NCI-H2081 treated with DMSO at 0.1 percent for 48 hours (cell line): ENCODE measurements at regions not wholly inside any gene's neighbourhood (a gene's known extent, or its start where the extent isn't known, plus 50 kb on each side); places are given as distances from the start of the nearest gene placed in this dataset.

Experiments used
- DNase-seq: peaks from one replicate; lab custom pipeline; 2025; lab: John Stamatoyannopoulos, UW

DNA sequence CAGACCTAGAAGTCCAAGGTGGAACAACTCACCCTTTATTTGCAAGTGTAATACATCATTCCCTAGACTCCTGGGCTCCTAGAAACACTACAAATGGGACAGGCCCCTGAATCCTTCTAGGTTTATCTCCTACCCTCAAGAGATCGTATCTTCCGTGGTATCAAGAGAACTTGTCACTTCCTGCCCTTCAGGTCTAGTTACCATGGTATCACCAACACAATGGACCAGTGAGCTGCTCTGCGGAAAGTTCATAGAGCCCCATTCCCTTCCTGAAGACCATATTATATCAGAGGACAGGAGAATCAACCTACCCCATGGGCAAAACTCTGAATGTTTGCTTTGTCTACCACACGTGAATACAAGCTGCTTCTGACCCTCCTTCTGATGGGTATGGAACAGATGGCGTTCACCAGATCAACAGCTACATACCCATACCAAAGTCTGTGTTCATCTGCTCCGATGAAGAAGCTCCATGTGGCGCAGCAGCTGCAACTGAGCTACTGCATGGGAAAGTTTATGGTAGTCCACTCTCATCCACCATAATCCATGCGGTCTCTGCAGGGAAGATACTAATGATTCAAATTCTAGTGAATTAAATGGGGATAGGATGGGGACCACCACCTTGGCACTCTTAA lies 84.6 kb upstream of the KLF13 start:
- DNase-seq, result no peak

DNA sequence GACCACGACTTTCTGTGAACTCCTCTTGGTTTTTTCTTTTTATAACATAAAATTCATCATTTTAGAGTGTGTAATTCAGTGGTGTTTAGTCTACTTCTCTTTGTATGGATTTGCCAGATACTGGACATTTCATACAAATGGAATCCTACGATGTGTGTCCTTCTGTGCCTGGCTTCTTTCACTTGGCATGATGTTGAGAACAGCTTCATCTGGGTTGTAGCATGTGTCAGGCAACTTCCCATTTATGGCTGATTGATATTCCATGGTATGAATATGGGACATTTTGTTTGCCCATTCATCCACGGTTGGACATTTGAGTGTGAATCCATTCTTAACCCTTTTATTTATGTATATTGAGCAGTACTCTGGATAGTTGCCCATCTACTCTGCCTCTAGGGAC lies 82.7 kb upstream of the KLF13 start:
- DNase-seq, result no peak

DNA sequence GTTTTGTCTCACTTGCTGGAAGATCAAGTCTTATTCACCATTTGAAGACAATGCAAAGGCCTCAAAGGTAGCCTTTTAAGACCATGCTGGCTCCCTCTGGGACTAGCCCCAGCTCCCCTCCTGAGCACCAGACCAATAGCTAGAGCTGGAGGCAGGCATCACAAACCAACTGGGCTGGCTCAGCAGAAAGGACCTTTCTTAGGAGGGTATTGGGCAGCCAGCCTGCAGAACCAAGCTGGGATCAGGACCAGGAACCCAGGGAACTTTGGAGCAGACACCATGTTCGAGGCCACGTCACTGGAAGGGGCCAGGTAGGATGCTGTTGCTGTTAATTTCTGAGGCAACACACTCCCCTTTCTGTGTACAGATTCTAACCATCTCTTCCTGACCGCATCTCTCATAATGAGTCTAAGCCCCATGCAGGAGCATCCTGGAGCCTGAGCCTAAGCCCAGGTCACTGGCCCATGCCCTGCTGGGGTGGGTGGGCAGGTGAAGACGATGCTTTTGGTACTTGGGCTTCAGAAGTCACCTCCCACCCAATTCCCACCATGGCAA lies 81.4 kb upstream of the KLF13 start:
- no peak for DNase-seq

DNA sequence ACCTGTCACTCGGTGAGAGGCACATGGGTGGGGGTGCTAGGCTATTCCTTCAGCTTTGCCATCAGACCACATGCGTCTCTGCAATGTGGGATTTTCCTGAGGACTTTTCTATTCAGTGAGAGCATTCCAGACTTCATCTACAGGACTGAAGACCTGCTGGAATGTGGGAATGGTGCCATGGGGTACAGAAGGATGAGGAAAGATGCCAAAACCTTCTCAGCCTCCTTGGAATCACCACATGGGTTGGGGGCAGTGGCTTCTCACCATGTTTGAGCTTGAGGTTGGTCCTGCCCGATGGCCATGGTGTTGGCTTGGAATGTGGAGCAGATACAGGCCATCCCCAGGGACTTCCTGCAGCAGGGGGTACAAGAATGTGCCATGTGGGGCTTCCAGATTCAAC lies 80.9 kb upstream of the KLF13 start:
- no peak for DNase-seq

DNA sequence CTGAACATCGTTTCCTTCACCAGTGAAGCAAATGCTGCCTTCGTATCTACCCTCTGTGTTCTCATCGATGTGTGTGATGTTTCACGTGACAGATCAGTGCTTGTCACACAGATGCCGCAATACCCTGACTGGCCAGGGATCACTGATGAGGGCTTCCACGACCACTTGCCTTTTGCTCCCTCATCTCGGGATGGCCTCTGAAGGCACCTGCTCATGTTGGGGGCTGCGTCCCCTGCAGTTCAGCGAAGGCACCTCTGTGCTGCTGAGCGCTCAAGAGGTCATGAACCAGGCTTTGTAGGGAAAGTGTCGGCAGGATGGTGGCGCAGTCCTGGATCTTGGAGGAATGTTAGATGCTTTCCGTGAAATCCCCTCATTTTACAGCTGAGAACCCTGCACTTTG lies 79.2 kb upstream of the KLF13 start:
- DNase-seq, result no peak

DNA sequence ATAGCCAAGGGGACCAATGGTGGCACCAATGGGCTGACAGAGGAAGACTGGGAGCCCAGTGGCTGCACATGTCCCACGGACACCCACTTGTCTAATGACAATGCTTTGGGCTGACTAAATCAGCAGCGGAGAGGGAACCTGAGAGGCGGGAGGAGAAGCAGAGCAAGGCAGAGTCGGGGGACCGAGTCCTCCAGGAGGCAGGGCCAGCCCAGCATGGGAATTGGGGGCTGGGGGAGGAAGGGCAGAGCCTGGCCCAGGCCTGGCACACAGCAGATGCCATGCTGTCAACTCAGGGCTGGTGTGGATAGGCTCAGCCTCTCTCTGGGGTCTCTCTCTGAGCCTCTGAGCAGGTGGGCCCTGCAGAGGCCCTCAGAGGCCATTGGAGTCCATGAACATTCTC lies 78.4 kb upstream of the KLF13 start:
- no peak for DNase-seq

DNA sequence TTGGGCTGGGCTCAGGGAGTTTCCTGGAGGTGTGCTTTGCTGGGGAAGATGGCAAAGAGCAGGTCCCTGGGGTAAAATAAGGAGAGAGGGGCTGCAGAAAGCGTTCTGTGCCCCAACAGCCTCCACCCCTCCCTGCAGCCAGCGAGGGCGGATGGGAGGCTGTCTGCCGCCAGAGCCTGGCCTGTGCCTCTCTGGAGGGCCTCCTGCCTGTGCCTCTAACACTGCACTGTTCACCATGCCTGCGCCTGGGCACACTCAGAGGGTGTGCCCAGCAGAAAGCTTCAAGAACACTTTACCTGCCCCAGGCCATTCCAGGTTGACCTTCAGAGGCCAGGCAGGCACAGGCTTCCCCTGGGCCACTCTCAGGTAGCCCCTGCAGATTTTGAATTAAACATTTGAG lies 77.7 kb upstream of the KLF13 start:
- no peak for DNase-seq

DNA sequence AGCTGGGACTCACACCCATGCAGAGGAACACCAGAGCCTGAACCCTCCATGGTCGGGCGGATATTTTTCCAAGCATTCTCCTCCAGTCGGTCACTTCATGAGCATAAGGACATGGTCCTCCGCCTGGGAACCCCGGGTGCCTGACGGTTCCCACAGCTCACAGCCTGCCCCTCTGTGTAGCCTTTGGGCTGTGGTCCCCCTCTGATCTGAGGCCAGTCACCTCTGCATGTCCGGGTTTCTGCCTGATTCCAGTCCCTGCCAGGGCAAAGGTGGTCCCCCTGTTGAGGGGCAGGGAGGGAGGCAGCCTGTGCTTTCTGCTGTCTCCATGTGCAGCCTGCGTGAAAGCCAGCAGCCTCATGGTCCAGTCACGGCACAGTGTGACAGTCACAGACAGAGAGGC lies 76.6 kb upstream of the KLF13 start:
- DNase-seq, result no peak

DNA sequence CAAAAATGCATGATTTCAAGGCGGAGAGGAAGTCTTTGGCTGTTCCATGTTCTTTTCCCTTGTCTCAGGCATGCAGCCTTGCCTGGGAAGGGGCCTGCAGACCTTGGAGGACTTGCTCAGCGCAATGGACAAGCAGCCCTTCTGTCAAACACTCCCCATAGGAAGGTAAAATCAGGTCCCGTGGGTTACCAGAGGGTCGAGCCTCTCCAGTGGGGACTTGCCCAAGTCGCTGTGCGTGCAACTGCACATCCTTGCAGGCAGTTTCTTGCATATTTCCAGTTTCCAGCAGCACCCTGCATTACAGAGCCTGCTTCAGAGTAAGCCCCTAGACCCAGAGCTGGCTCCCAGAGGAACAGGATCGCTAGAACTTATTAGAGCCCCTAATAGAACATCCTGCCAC lies 75.5 kb upstream of the KLF13 start:
- DNase-seq, result no peak

DNA sequence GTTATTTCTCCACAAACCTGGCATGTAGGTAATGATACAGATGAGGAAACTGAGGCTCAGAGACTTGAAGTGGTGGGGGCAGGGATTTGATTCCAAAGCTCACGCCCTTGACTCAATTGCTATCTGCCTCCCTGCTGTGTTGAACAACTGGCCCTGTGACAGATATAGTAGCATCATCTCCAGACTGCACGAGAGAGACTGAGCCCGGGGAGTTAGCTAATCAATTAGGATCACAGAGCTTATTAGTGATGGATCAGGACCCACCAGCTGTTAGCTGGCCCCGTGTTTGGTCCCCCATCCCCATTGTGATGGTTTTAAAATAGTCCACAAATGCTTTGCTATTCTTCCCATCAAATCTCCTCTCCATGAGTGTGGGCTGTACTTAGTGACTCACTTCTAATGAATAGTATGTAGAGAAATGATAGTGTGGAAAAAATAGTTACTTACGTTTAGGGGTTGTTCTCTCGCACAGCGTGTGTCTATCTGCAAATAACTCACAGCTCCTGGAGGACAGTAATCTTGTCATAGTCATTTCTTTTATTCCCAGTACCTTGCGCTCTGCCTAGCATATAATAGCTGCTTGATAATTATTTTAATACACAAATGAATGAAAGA lies 74.4 kb upstream of the KLF13 start:
- DNase-seq, result no peak

DNA sequence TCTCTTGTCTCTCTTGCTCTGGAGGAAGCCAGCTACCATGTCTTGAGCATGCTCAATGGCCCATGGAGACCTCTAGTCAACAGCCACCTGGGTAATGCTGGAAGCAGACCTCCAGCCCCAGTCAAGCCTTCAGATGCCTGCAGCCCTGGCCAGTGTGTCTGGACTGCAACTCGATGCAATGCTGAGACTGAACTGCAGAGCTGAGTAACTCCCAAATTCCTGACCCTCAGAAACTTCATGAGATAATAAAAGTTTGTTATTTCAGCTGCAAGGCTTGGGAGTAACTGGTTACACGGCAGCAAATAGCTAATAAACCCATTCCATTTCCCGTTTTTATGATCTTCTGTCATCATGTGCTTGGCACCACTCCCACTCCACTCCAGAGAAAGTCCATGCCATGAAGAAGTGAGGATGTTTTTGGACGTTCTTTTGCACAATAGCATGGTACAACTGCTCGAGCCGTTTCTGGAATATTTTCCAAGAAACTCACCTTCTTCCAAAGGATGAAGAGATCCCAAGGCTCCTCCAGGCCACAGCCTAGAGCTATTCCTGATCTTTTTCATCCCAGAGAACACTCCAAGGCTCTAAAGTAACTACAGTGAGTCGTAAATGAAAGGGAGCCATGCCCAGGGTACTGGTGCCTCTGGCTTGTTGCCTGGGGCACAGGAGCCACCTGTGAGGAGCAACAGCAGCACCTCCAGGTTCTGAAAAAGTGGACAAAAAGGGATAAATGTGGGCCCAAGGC lies 72.0 kb upstream of the KLF13 start:
- DNase-seq, result no peak

DNA sequence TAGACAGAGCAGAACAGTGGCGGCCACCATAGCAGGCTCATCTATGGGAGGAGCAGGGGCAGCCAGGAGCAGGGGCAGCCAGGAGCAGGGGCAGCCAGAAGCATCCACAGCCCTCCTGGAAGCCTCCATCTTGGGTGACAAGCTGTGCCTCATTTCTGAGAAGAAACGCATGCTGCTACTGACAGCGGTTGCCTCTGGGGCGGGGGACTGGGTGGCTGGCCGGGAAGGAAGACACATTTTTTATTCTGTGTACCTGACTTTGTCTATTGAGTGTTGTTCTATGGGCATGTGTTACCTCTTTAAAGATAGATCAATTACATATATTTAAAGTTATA lies 71.5 kb upstream of the KLF13 start:
- DNase-seq, result no peak

DNA sequence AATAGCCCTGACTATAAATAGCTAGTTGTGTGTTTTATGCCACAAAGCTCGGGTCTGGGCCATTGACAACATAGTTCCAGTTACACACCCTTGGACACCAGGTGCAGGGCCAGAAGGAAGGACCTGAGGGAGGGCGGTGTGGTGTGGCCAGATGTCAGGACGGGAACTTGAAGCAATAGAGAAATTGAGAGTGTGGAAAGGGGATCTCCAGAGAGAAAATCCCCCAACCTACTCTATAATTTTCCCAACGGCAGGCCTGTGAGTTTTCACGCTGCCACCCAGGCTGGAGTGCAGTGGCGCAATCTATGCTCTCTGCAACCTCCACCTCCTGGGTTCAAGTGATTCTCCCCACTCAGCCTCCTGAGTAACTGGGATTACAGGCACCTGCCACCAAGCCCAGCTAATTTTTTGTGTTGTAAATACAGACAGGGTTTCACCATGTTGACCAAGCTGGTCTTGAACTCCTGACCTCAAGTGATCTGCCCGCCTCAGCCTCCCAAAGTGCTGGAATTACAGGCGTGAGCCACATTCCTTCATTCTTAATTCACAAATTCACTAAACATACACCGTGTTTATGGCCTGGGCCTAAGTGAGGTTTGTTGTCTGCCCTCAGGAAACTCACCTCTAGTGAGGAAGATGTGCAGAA lies 70.8 kb upstream of the KLF13 start:
- DNase-seq, result no peak

DNA sequence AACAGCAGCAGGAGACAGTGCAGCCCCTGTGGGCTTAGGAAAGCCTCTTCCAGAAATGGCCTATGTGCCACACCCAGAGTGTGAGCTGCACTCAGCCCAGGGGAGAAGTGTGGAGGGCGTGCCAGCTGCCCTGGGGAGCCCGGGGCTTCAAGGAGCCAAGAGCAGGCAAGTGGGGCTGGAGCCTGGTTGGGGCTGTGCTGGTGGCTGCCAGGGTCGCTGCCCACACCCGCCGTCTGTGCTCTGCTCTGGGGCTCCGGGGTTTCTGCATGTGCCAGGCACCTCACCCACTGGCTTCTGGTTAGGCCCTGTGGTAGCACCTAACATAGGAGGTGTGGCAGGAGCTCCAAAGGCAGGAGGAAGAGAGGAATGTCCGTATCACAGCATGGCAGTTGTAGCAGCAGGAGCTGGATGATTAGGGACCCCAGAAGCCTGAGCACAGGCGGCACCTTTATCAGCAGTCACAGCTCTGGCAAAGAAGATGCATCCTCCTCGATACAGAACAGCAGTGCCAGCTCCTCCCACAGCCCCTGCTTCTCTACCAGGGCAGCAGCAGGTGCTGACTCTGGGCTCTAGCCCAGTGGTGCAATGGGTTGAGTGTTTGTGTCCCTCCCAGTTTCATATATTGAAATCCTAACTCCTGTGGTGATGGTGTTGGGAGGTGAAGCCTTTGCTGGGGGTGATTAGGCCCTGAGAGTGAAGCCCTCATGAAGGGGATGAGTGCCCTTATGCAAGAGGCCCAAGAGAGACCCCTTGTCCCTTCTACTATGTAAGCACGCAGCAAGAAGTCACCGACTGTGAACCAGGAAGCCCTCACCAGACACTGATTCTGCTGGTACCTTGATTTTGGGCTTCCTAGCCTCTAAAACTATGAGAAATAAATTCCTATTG lies 70.0 kb upstream of the KLF13 start:
- DNase-seq, result no peak

DNA sequence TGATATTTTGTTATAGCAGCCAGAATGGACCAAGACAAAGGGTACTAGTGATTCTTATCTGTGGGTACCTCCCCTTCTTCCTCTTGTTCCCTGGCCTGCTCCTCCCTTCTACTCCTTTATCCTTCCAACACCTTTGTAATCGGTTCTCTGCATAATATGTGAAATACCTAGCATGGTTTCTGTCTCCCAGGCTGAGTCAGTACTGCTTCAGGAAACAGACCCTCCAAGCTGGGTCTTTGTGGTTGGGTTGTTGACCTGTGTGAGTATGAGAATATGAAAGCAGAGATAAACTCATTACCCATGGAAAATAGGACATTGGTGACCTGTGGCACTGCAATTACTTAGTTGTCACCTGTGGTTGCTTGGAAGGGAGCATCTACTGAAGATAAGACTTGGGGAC lies 69.3 kb upstream of the KLF13 start:
- no peak for DNase-seq

DNA sequence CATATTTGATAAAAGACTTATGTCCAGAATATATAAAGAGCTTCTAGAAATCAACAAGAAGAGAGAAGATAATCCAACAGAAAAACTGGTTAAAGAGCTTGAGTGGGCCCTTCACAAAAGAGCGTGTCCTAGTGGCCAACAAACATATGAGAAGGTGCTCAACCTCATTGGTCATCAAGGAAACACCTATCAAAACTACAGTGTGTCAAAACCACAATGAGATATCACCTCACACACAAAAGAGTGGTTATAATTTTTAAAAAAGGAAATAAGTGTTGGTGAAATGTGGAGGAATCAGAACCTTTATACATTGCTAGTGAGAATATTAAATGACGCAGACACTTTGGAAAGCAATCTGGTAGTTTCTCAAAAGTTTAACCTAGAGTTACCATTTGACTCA lies 68.4 kb upstream of the KLF13 start:
- DNase-seq, result no peak

DNA sequence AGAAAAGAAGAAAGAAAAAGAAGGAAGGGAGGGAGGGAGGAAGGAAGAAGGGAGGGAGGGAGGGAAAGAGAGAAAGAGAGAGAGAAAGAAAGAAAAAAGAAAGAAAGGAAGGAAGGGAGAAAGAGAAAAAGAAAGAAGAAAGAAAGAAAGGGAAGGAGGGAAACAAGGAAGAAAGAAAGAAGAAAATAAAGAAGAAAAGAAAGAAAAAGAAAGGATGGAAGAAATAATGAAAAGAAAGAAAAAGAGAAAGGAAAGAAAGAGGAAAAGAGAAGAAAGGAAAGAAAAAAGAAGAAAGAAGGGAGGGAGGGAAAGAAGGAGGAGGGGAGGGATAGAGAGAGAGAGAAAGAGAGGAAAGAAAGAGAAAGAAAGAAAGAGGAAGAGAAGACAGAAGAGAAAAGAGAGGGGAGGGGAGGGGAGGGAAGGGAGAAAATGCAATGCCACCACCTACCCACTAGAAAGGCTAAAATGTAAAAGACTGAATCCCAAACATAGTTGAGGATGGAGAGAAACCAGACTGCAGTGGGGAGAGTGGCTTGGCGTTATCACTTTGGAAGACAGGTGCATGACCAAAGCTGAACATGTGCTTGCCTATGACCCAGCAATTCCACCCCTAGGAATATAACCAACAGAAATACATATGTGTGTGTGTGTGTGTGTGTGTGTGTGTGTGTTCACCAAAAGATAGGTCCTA lies 66.9 kb upstream of the KLF13 start:
- no peak for DNase-seq

DNA sequence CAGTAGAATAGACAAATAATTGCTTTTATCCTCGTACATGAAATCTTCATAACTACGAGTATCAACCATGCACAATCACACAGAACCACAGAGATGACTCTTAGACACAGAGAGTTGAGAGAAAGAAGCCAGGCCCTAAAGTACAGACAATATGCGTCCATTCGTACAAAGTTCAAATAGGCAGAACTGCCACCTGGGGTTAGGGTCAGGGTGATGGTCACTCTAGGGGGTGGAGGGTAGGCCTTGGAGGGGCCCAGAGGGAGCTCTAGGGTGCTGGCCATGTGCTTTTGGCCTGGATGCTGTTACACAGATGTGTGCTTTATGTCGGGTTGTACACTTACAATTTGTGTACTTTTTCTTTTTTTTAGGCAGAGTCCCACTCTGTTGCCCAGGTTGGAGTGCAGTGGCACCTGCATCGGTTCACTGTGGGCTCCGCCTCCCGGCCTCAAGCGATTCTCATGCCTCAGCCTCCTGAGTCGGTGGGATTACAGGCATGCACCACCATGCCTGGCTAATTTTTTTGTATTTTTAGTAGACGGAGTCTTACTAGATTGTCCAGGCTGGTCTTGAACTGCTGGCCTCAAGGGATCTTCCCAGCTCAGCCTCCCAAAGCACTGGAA lies 65.9 kb upstream of the KLF13 start:
- DNase-seq, result no peak

DNA sequence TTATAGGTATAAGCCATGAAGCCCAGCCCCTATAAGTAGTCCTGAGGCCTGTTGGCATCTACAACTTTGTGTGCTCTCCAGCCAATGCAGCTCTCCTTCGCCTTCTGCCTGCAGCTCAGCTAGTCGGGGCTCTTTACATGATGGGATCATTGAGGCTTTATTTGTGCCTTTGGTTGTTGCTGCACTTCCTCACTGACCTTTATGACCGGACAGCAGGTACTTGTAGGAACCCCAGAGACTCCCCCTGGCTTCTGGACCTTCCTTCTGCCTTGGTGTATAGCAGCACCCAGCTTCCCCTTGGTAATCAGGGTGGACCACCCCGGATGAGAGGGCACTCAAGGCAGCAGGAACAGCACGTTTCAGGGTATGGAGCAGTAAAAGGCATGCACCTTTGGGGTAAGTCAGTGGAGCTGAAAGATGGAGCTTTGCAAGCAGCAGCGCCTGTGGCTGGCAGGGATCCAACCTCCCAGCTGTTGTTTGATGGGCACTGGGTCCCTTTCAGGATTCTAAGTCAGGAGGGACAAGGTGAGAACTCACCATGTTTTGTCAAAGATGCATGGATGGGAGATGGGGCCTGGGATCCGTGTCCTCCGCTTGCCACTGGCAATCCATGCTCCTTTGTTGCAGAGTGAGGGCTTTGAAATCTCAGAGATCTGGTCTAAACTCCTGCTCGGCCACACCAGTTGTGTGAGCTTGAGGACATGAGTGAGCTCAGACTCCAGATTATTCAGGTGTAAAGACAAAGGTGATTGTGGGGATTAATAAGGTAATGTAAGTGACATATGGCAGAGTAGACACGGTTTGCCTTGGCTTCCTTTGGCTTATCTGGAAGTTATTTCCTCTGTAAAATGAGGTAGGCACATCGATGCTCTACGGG lies 65.1 kb upstream of the KLF13 start:
- no peak for DNase-seq

DNA sequence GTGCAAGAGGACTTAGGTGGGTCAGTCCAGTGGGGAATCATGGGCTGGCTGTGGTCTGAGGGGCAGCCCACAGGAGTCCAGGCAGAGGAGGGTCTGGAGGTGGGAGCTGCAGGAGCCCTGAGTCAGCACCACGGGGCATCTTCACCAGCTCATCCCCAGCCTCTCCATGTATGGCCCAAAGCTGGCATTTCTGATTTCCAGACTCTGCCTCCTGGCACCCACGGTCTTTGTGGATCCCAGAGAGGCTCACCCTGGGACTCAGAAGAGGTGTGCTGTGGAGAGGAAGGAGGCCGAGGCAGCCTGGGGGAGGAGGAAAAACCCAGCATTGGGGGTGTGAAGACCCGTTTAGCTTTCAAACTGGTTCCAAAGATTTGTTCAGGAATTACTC lies 64.5 kb upstream of the KLF13 start:
- DNase-seq, result no peak
